ENCODE measurements at regions not wholly inside any gene's neighbourhood (a gene's known extent, or its start where the extent isn't known, plus 50 kb on each side); places are given as distances from the start of the nearest gene placed in this dataset.

DNA sequence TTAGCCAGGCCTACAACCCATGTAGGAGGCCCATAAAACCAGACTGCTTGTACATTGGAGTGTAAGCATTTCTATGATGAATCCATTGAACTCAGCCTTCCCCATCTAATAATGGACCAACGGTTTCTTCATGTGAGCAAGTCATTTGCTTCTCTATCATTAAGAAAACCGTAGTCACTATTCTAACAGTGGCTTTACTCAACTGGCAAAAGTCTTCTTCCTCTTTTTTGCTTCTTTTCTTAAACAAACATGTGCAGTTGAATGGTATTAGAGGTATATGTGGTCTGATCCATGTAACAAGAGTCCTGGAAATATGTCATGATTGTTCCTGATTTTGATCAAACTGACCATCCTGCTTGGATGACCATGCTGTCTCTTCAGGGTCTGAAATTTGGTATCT lies 132.4 kb upstream of the STXBP5 start:
- Histone ChIP-seq H3K79me2 (no peaks in the 10 kb centered on the region), H3K27ac (no peak overlapping the region), H3K36me3 (replicated peaks; ENCODE audit: insufficient read depth, low read depth) (no peaks in the 10 kb centered on the region), H3K9me2 (replicated peaks; ENCODE audit: insufficient read depth) (no peaks in the 10 kb centered on the region), H3K27me3 (no peaks in the 10 kb centered on the region), H3K4me2 (no peak overlapping the region), H2AFZ (no peak overlapping the region), H3K9me3 (ENCODE audit: low read depth) (no peaks in the 10 kb centered on the region), H4K20me1 (ENCODE audit: insufficient read depth, poor library complexity, severe bottlenecking) (no peaks in the 10 kb centered on the region), H3K4me1 (ENCODE audit: insufficient read depth) (no peaks in the 10 kb centered on the region), H3K4me3 (no peak overlapping the region)
- no peak for TF ChIP-seq EZH2 (IDR thresholded peaks at IDR 0.05; ENCODE audit: borderline replicate concordance)
- TF ChIP-seq, protein P1, sequence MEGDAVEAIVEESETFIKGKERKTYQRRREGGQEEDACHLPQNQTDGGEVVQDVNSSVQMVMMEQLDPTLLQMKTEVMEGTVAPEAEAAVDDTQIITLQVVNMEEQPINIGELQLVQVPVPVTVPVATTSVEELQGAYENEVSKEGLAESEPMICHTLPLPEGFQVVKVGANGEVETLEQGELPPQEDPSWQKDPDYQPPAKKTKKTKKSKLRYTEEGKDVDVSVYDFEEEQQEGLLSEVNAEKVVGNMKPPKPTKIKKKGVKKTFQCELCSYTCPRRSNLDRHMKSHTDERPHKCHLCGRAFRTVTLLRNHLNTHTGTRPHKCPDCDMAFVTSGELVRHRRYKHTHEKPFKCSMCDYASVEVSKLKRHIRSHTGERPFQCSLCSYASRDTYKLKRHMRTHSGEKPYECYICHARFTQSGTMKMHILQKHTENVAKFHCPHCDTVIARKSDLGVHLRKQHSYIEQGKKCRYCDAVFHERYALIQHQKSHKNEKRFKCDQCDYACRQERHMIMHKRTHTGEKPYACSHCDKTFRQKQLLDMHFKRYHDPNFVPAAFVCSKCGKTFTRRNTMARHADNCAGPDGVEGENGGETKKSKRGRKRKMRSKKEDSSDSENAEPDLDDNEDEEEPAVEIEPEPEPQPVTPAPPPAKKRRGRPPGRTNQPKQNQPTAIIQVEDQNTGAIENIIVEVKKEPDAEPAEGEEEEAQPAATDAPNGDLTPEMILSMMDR (IDR thresholded peaks at IDR 0.05; ENCODE audit: poor library complexity) = no peak
- no peak for TF ChIP-seq EZH2phosphoT487 (IDR thresholded peaks at IDR 0.05; ENCODE audit: low read depth, severe bottlenecking, unreplicated experiment)
- 87% methylated on average over 2 of the region's 2 CpGs for WGBS (ENCODE audit: low lambda C conversion rate, missing lambda C conversion rate)
- DNase-seq (ENCODE audit: low spot score) = no peak

DNA sequence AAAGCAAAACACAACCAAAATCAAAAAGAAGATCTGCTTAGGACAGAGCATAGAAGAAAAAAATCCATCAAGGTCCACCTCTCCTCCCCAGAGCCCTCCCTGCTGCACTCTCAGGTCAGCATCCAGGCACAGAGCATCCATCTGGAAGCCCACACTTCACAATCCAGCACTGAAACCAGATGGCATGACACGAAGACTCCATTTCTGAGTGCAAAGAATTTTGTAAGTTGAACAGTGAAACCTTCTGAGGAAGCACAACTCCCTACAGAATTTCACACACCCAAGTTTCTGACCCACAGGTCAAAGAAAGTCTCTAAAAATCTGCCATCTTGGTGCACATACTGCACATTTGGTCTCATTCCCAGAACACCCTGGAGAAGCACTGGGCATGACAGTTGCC lies 128.8 kb upstream of the STXBP5 start:
- Histone ChIP-seq H2AFZ (no peak overlapping the region), H3K79me2 (no peaks in the 10 kb centered on the region), H3K36me3 (replicated peaks; ENCODE audit: insufficient read depth, low read depth) (no peaks in the 10 kb centered on the region), H3K4me3 (no peak overlapping the region), H4K20me1 (ENCODE audit: insufficient read depth, poor library complexity, severe bottlenecking) (no peaks in the 10 kb centered on the region), H3K4me1 (ENCODE audit: insufficient read depth) (no peaks in the 10 kb centered on the region), H3K9me2 (replicated peaks; ENCODE audit: insufficient read depth) (no peaks in the 10 kb centered on the region), H3K27me3 (no peaks in the 10 kb centered on the region), H3K27ac (no peak overlapping the region), H3K4me2 (no peak overlapping the region), H3K9me3 (ENCODE audit: low read depth) (no peaks in the 10 kb centered on the region)
- TF ChIP-seq EZH2 (IDR thresholded peaks at IDR 0.05; ENCODE audit: borderline replicate concordance) (no peak), EZH2phosphoT487 (IDR thresholded peaks at IDR 0.05; ENCODE audit: low read depth, severe bottlenecking, unreplicated experiment) (no peak)
- TF ChIP-seq, protein P1 (IDR thresholded peaks at IDR 0.05; ENCODE audit: poor library complexity) = no peak
- no peak for DNase-seq (ENCODE audit: low spot score)
- 88% methylated on average over 1 of the region's 1 CpG for WGBS (ENCODE audit: low lambda C conversion rate, missing lambda C conversion rate)

DNA sequence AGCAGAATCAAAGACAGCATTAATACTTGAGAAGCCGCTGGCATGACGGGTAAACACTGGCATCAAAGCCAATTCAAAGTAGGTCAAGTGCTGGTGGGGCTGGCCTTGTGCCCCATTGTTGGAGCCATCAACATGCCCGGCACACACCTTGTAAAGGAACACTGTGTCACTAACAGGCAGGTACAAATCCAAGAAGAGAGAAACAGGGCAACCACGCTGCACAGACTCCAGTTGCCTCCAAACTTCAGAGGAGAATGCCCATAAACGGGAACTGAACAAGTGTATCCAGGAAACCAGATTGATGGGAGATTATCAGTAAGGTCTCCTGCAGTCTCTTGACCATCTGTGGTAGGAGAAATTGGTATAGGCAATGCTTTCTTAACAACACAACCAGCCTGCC lies 127.0 kb upstream of the STXBP5 start:
- Histone ChIP-seq H3K27ac (no peak overlapping the region), H3K4me3 (no peak overlapping the region), H3K27me3 (no peaks in the 10 kb centered on the region), H3K4me1 (ENCODE audit: insufficient read depth) (peaks cover 15% of the 10 kb centered on the region), H3K4me2 (no peak overlapping the region), H3K9me3 (ENCODE audit: low read depth) (no peaks in the 10 kb centered on the region), H3K36me3 (replicated peaks; ENCODE audit: insufficient read depth, low read depth) (no peaks in the 10 kb centered on the region), H3K79me2 (no peaks in the 10 kb centered on the region), H2AFZ (no peak overlapping the region), H4K20me1 (ENCODE audit: insufficient read depth, poor library complexity, severe bottlenecking) (no peaks in the 10 kb centered on the region), H3K9me2 (replicated peaks; ENCODE audit: insufficient read depth) (no peaks in the 10 kb centered on the region)
- WGBS (ENCODE audit: low lambda C conversion rate, missing lambda C conversion rate) = 95% methylated on average over 5 of the region's 5 CpGs
- DNase-seq (ENCODE audit: low spot score) = no peak
- TF ChIP-seq EZH2phosphoT487 (IDR thresholded peaks at IDR 0.05; ENCODE audit: low read depth, severe bottlenecking, unreplicated experiment) = no peak
- no peak for TF ChIP-seq EZH2 (IDR thresholded peaks at IDR 0.05; ENCODE audit: borderline replicate concordance)
- TF ChIP-seq, protein P1 (IDR thresholded peaks at IDR 0.05; ENCODE audit: poor library complexity) = no peak

DNA sequence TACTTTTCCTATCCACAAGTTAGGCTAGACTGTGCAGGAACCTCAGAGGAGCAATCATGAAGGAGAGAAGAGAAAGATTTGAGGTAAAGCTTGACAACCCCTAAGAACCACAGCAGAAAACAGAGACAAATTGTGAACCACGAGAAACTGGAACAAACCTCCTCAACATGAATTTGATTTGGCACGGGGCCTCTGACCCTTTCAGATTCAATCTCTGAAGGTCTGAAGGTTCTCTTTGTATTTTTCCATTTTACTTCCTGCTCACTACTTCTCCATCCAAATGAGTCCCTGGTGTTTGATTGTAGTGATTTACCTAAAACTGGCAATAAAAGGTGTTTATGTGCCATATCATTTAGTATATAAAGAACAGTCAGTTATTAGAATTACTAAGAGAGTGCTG lies 126.1 kb upstream of the STXBP5 start:
- WGBS (ENCODE audit: low lambda C conversion rate, missing lambda C conversion rate) = 84% methylated on average over 2 of the region's 2 CpGs
- Histone ChIP-seq H4K20me1 (ENCODE audit: insufficient read depth, poor library complexity, severe bottlenecking) (no peaks in the 10 kb centered on the region), H2AFZ (no peak overlapping the region), H3K4me1 (ENCODE audit: insufficient read depth) (peaks cover 15% of the 10 kb centered on the region), H3K79me2 (no peaks in the 10 kb centered on the region), H3K9me2 (replicated peaks; ENCODE audit: insufficient read depth) (no peaks in the 10 kb centered on the region), H3K4me2 (no peak overlapping the region), H3K4me3 (no peak overlapping the region), H3K36me3 (replicated peaks; ENCODE audit: insufficient read depth, low read depth) (no peaks in the 10 kb centered on the region), H3K27me3 (no peaks in the 10 kb centered on the region), H3K27ac (no peak overlapping the region), H3K9me3 (ENCODE audit: low read depth) (no peaks in the 10 kb centered on the region)
- DNase-seq (ENCODE audit: low spot score) = no peak
- TF ChIP-seq EZH2phosphoT487 (IDR thresholded peaks at IDR 0.05; ENCODE audit: low read depth, severe bottlenecking, unreplicated experiment) = no peak
- no peak for TF ChIP-seq EZH2 (IDR thresholded peaks at IDR 0.05; ENCODE audit: borderline replicate concordance)
- TF ChIP-seq, protein P1 (IDR thresholded peaks at IDR 0.05; ENCODE audit: poor library complexity) = no peak

Measured in hepatocyte (in vitro differentiated cells).